CD4-positive, alpha-beta T cell (primary cell): ENCODE measurements at regions not wholly inside any gene's neighbourhood (a gene's known extent, or its start where the extent isn't known, plus 50 kb on each side); places are given as distances from the start of the nearest gene placed in this dataset.

Source experiments
- ATAC-seq: fragments of 200-7000 bp; cut with Tn5 transposase; one replicate; pipeline ENCODE4 v1.10.0; 2022; ENCODE audit warnings: mild to moderate bottlenecking; ENCODE audit not compliant: poor library complexity
- CTCF ChIA-PET: fragments of 350-600 bp; sonication (Branson Sonifier 250); formaldehyde crosslinking; loops from one replicate; lab custom pipeline; 2021; ENCODE audit warnings: antibody characterized with exemption, inconsistent platforms; lab: Charles Lee
- POLR2A ChIA-PET: fragments of 350-600 bp; sonication (Branson Sonifier 250); formaldehyde crosslinking; loops from one replicate; lab custom pipeline; 2021; ENCODE audit warnings: antibody characterized with exemption, inconsistent platforms; lab: Charles Lee
- DNase-seq, 14 experiments: peaks; one replicate each; pipeline ENCODE4 v3.0.0-alpha.2; 2013 to 2020; ENCODE audit warnings: mixed read lengths in 2 of 14
- H3K27ac ChIP-seq, 2 donors: one replicate each; pipeline versions ENCODE4 v1.5.1 to v1.7.0; 2013; ENCODE audit warnings: low read length in 2 of 2, low read depth in 1 of 2, mild to moderate bottlenecking in 1 of 2
- H3K27me3 ChIP-seq, 2 experiments: 1 replicate in 1 of 2; 2 replicates in 1 of 2; pipeline versions ENCODE4 v1.6.1 to v1.7.0; 2013; ENCODE audit warnings: low read length in 2 of 2, control low read depth in 1 of 2, mild to moderate bottlenecking in 1 of 2, moderate library complexity in 1 of 2; ENCODE audit not compliant: insufficient read depth in 2 of 2, control insufficient read depth in 1 of 2
- H3K36me3 ChIP-seq: one replicate; pipeline ENCODE4 v1.6.1; 2013; ENCODE audit warnings: low read length, control low read depth; ENCODE audit not compliant: insufficient read depth
- H3K4me1 ChIP-seq: one replicate; pipeline ENCODE4 v1.6.1; 2013; ENCODE audit warnings: low read length, control low read depth; ENCODE audit not compliant: insufficient read depth
- H3K4me3 ChIP-seq: one replicate; pipeline ENCODE4 v1.5.1; 2013; ENCODE audit warnings: mild to moderate bottlenecking, low read length, moderate library complexity
- H3K9me3 ChIP-seq, 2 experiments: 1 replicate in 1 of 2; 2 replicates in 1 of 2; pipeline versions ENCODE4 v1.6.1 to v1.7.0; 2013; ENCODE audit warnings: low read length in 2 of 2, mild to moderate bottlenecking in 2 of 2, control low read depth in 1 of 2, moderate library complexity in 1 of 2; ENCODE audit not compliant: control insufficient read depth in 1 of 2, insufficient read depth in 1 of 2
- H3K27ac Mint-ChIP-seq: one replicate; pipeline ENCODE4 v1.8.0; 2020; ENCODE audit warnings: mixed read lengths
- H3K27me3 Mint-ChIP-seq: one replicate; pipeline ENCODE4 v1.8.0; 2021; ENCODE audit warnings: mixed read lengths
- H3K36me3 Mint-ChIP-seq: one replicate; pipeline ENCODE4 v1.8.0; 2021; ENCODE audit warnings: low read depth, mixed read lengths
- H3K4me1 Mint-ChIP-seq: one replicate; pipeline ENCODE4 v1.8.0; 2021; ENCODE audit warnings: low read depth, mixed read lengths
- H3K4me3 Mint-ChIP-seq: one replicate; pipeline ENCODE4 v1.8.0; 2020; ENCODE audit warnings: mild to moderate bottlenecking, mixed read lengths
- H3K9me3 Mint-ChIP-seq: one replicate; pipeline ENCODE4 v1.8.0; 2020; ENCODE audit warnings: mixed read lengths
- CTCF ChIP-seq: fragments of 200-600 bp; IDR thresholded peaks from one replicate; pipeline ENCODE4 v1.8.0; 2022; ENCODE audit warnings: antibody characterized with exemption, mild to moderate bottlenecking
- intact Hi-C, 2 experiments: fragments of 100-400 bp; cut with DNase I in 1 of 2; cut with micrococcal nuclease in 1 of 2; formaldehyde crosslinking; loops; one replicate each; pipeline versions ENCODE4 v1.15.1 to v1.9.0; 2023 to 2025; cut with DNase I, micrococcal nuclease

GRCh38 chr10:114730291-114730690 lies 72.2 kb upstream of the ABLIM1 start:
- H3K4me1 Mint-ChIP-seq: no peaks in the 10 kb centered on the region
- CTCF ChIA-PET: interaction anchor here (0.7 kb wide), 1 partner anchor 21 kb away, joined by 3 read pairs; no protein-coding TSS in a partner anchor
- POLR2A ChIA-PET: no interaction called here

GRCh38 chr10:114732931-114733330 lies 74.9 kb upstream of the ABLIM1 start:
- H3K27ac Mint-ChIP-seq: no peak overlapping the region
- Histone ChIP-seq H3K4me1 (no peaks in the 10 kb centered on the region), H3K27ac (no peak overlapping the region), H3K27me3 (no peaks in the 10 kb centered on the region), H3K36me3 (no peaks in the 10 kb centered on the region), H3K4me3 (no peak overlapping the region), H3K9me3 (no peaks in the 10 kb centered on the region)
- POLR2A ChIA-PET: no interaction called here
- no peaks in the 10 kb centered on the region for H3K36me3 Mint-ChIP-seq
- TF ChIP-seq CTCF: no peak
- no peaks in the 10 kb centered on the region for H3K4me1 Mint-ChIP-seq
- no peaks in the 10 kb centered on the region for H3K27me3 Mint-ChIP-seq
- intact Hi-C loops: no loop called here
- ATAC-seq (no peak), DNase-seq (no peak)
- H3K9me3 Mint-ChIP-seq: no peaks in the 10 kb centered on the region
- CTCF ChIA-PET: no interaction called here
- H3K4me3 Mint-ChIP-seq: no peak overlapping the region

More at GRCh38 chr10:114730291-114730690, 72.2 kb upstream of the ABLIM1 start:
- Histone ChIP-seq H3K4me1 (no peaks in the 10 kb centered on the region), H3K36me3 (no peaks in the 10 kb centered on the region), H3K27ac (no peak overlapping the region), H3K9me3 (no peaks in the 10 kb centered on the region), H3K4me3 (no peak overlapping the region), H3K27me3 (no peaks in the 10 kb centered on the region)
- no peak for ATAC-seq
- no peak for TF ChIP-seq CTCF
- Mint-ChIP-seq H3K27me3 (no peaks in the 10 kb centered on the region), H3K9me3 (no peaks in the 10 kb centered on the region), H3K4me3 (no peak overlapping the region), H3K36me3 (no peaks in the 10 kb centered on the region), H3K27ac (no peak overlapping the region)
- intact Hi-C loops: no loop called here
- no peak for DNase-seq

GRCh38 chr10:114735946-114736345 lies 77.9 kb upstream of the ABLIM1 start:
- Mint-ChIP-seq H3K4me3 (no peak overlapping the region), H3K27ac (no peak overlapping the region), H3K27me3 (no peaks in the 10 kb centered on the region), H3K36me3 (no peaks in the 10 kb centered on the region), H3K9me3 (no peaks in the 10 kb centered on the region), H3K4me1 (no peaks in the 10 kb centered on the region)
- Histone ChIP-seq H3K9me3 (no peaks in the 10 kb centered on the region), H3K4me1 (no peaks in the 10 kb centered on the region), H3K27ac (no peak overlapping the region), H3K36me3 (no peaks in the 10 kb centered on the region), H3K27me3 (peaks cover 0 to 4% of the 10 kb centered on the region in 2 experiments), H3K4me3 (no peak overlapping the region)
- TF ChIP-seq CTCF: no peak
- ChIA-PET POLR2A (no interaction called here), CTCF (no interaction called here)
- no peak for DNase-seq
- intact Hi-C loops: no loop called here
- no peak for ATAC-seq
